HG03045 (cell line): ENCODE measurements at regions not wholly inside any gene's neighbourhood (a gene's known extent, or its start where the extent isn't known, plus 50 kb on each side); places are given as distances from the start of the nearest gene placed in this dataset.

Experiments used
- ATAC-seq: cut with Tn5 transposase; IDR thresholded peaks from one replicate; pipeline ENCODE4 v1.9.1; 2021; ENCODE audit warnings: mild to moderate bottlenecking, moderate library complexity; ENCODE audit not compliant: unreplicated experiment

- ATAC-seq, result no peak
Observed at GRCh38 chr1:25026730-25027450, 96.8 kb upstream of the RUNX3 start.

GRCh38 chr1:25026304-25026703 is 96.2 kb upstream of the RUNX3 start:
- no peak for ATAC-seq

- ATAC-seq, result no peak
Observed at GRCh38 chr1:25024615-25025350, 94.7 kb upstream of the RUNX3 start.

GRCh38 chr1:25023826-25024225 is 93.8 kb upstream of the RUNX3 start:
- no peak for ATAC-seq

GRCh38 chr1:25023190-25023578 is 93.1 kb upstream of the RUNX3 start:
- ATAC-seq, result no peak

GRCh38 chr1:25022361-25023189 is 92.5 kb upstream of the RUNX3 start:
- ATAC-seq, result peak; percentile 71

GRCh38 chr1:25021591-25022215 is 91.6 kb upstream of the RUNX3 start:
- no peak for ATAC-seq

GRCh38 chr1:25020851-25021590 is 90.9 kb upstream of the RUNX3 start:
- ATAC-seq, result no peak

- ATAC-seq, result no peak
Observed at GRCh38 chr1:25020173-25020845, 90.2 kb upstream of the RUNX3 start.

- ATAC-seq, result peak; percentile 43
Observed at GRCh38 chr1:25019337-25020172, 89.5 kb upstream of the RUNX3 start.

GRCh38 chr1:25018943-25019336 is 88.9 kb upstream of the RUNX3 start:
- ATAC-seq, result no peak

GRCh38 chr1:25018110-25018735 is 88.1 kb upstream of the RUNX3 start:
- no peak for ATAC-seq

GRCh38 chr1:25017436-25018109 is 87.5 kb upstream of the RUNX3 start:
- ATAC-seq, result no peak

GRCh38 chr1:25012966-25013962 is 83.2 kb upstream of the RUNX3 start:
- ATAC-seq, result no peak

GRCh38 chr1:25011943-25012638 is 82.0 kb upstream of the RUNX3 start:
- ATAC-seq, result no peak

GRCh38 chr1:25011275-25011674 is 81.2 kb upstream of the RUNX3 start:
- no peak for ATAC-seq
